SK-N-SH (cell line): ENCODE measurements at regions not wholly inside any gene's neighbourhood (a gene's known extent, or its start where the extent isn't known, plus 50 kb on each side); places are given as distances from the start of the nearest gene placed in this dataset.

Source experiments
- CTCF ChIA-PET: fragments of 300-600, 350-600 bp; formaldehyde crosslinking; extraction: SDS; loops from one replicate; lab custom pipeline; 2021; lab: Yijun Ruan, JAX
- POLR2A ChIA-PET: fragments of 350-600 bp; sonication (Branson Sonifier 250); formaldehyde crosslinking; extraction: SDS; loops from one replicate; lab custom pipeline; 2020; ENCODE audit warnings: antibody characterized with exemption, inconsistent platforms; lab: Yijun Ruan, JAX
- DNase-seq: peaks from one replicate; pipeline ENCODE4 v3.0.0; 2012
- H2AFZ ChIP-seq: fragments of 200-600 bp; sonication (generic); 2 replicates; pipeline ENCODE4 v1.8.1; 2016; ENCODE audit warnings: antibody characterized with exemption, mild to moderate bottlenecking, low read depth
- H3F3A ChIP-seq: fragments of 200-600 bp; sonication (generic); replicated peaks from 2 replicates; pipeline ENCODE3; 2016; ENCODE audit warnings: antibody characterized with exemption, mild to moderate bottlenecking; ENCODE audit not compliant: insufficient read depth
- H3K27ac ChIP-seq, 2 experiments: fragments of 200-500 bp in 1 of 2; fragments of 200-600 bp in 1 of 2; sonication (Bioruptor generic) in 1 of 2; sonication (generic), shearing (Covaris generic) in 1 of 2; 2 replicates each; pipeline versions ENCODE4 v1.5.1 to v1.6.1; 2014 to 2016; ENCODE audit warnings: low read depth in 2 of 2, inconsistent platforms in 1 of 2, low read length in 1 of 2, mild to moderate bottlenecking in 1 of 2, mixed read lengths in 1 of 2
- H3K27me3 ChIP-seq: fragments of 200-600 bp; sonication (generic), shearing (Covaris generic); 2 replicates; pipeline ENCODE4 v1.6.1; 2016; ENCODE audit warnings: mixed run types; ENCODE audit not compliant: insufficient read depth
- H3K36me3 ChIP-seq, 2 experiments: fragments of 200-500 bp in 1 of 2; fragments of 200-600 bp in 1 of 2; sonication (Bioruptor generic) in 1 of 2; sonication (generic) in 1 of 2; replicated peaks in 1 of 2; 2 replicates each; pipeline versions ENCODE3 to v1.5.1; 2014 to 2016; ENCODE audit warnings: low read length in 1 of 2, mild to moderate bottlenecking in 1 of 2; ENCODE audit not compliant: insufficient read depth in 2 of 2, control insufficient read depth in 1 of 2
- H3K4me1 ChIP-seq, 2 experiments: fragments of 200-500 bp in 1 of 2; fragments of 200-600 bp in 1 of 2; sonication (Bioruptor generic) in 1 of 2; sonication (generic), shearing (Covaris generic) in 1 of 2; 2 replicates each; pipeline versions ENCODE4 v1.5.1 to v1.6.1; 2014 to 2016; ENCODE audit warnings: low read depth in 1 of 2, low read length in 1 of 2, mixed run types in 1 of 2; ENCODE audit not compliant: insufficient read depth in 2 of 2, control insufficient read depth in 1 of 2
- H3K4me2 ChIP-seq: fragments of 200-600 bp; sonication (generic), shearing (Covaris generic); 2 replicates; pipeline ENCODE4 v1.6.1; 2017; ENCODE audit warnings: mixed run types
- H3K4me3 ChIP-seq, 2 experiments: fragments of 200-500 bp in 1 of 2; fragments of 200-600 bp in 1 of 2; sonication (Bioruptor generic) in 1 of 2; sonication (generic), shearing (Covaris generic) in 1 of 2; 2 replicates each; pipeline versions ENCODE4 v1.5.1 to v1.8.1; 2014 to 2016; ENCODE audit warnings: low read depth in 2 of 2, inconsistent platforms in 1 of 2, low read length in 1 of 2, mild to moderate bottlenecking in 1 of 2, mixed read lengths in 1 of 2, moderate library complexity in 1 of 2
- H3K79me2 ChIP-seq: fragments of 200-600 bp; sonication (generic); 2 replicates; pipeline ENCODE4 v1.8.1; 2017; ENCODE audit warnings: mild to moderate bottlenecking; ENCODE audit not compliant: insufficient read depth
- H3K9ac ChIP-seq: fragments of 200-600 bp; sonication (generic); 2 replicates; pipeline ENCODE4 v1.6.1; 2017; ENCODE audit warnings: mixed run types
- H3K9me2 ChIP-seq: fragments of 200-600 bp; sonication (generic); 2 replicates; pipeline ENCODE4 v1.6.1; 2017; ENCODE audit warnings: mixed run types
- H3K9me3 ChIP-seq: fragments of 200-600 bp; sonication (generic); 2 replicates; pipeline ENCODE4 v1.6.1; 2017; ENCODE audit warnings: mixed run types, mild to moderate bottlenecking, moderate library complexity
- H4K20me1 ChIP-seq: fragments of 200-600 bp; sonication (generic); 2 replicates; pipeline ENCODE4 v1.6.1; 2017; ENCODE audit warnings: mild to moderate bottlenecking, mixed run types; ENCODE audit not compliant: insufficient read depth
- CHD2 ChIP-seq: fragments of 150-350 bp; IDR thresholded peaks from 2 replicates; pipeline ENCODE4 v1.6.1; 2018; ENCODE audit warnings: low read length; ENCODE audit not compliant: partially characterized antibody
- EZH2phosphoT487 ChIP-seq: fragments of 200-600 bp; sonication (generic); IDR thresholded peaks from 2 replicates; pipeline ENCODE4 v1.6.1; 2017; ENCODE audit warnings: low read depth, mixed run types, mild to moderate bottlenecking, antibody characterized with exemption, moderate library complexity, borderline replicate concordance
- FOXJ3 ChIP-seq: sonication (generic); formaldehyde crosslinking; IDR thresholded peaks from 2 replicates; pipeline ENCODE4 v1.5.1; 2020; ENCODE audit warnings: mild to moderate bottlenecking, missing genetic modification reagents
- GATA2 ChIP-seq: sonication (generic); formaldehyde crosslinking; IDR thresholded peaks from 2 replicates; pipeline ENCODE4 v1.5.0; 2020; ENCODE audit warnings: mild to moderate bottlenecking, missing genetic modification reagents
- NRF1 ChIP-seq: IDR thresholded peaks from 2 replicates; pipeline ENCODE4 v1.6.1; 2012; ENCODE audit warnings: low read depth, mild to moderate bottlenecking, low read length
- POLR2AphosphoS5 ChIP-seq: IDR thresholded peaks from 2 replicates; pipeline ENCODE4 v1.6.1; 2012; ENCODE audit warnings: low read depth, low read length
- RAD21 ChIP-seq: IDR thresholded peaks from 2 replicates; pipeline ENCODE4 v1.6.1; 2012; ENCODE audit warnings: mild to moderate bottlenecking, low read length
- RCOR1 ChIP-seq: fragments of 150-350 bp; IDR thresholded peaks from 2 replicates; pipeline ENCODE4 v1.6.1; 2017; ENCODE audit warnings: antibody characterized with exemption, low read length
- RFX5 ChIP-seq: IDR thresholded peaks from 2 replicates; pipeline ENCODE4 v1.6.1; 2012; ENCODE audit warnings: mild to moderate bottlenecking, improper control_type of control experiment, low read length
- RXRA ChIP-seq: IDR thresholded peaks from 2 replicates; pipeline ENCODE4 v1.4.0; 2012; ENCODE audit warnings: low read depth, mild to moderate bottlenecking, borderline replicate concordance
- SMC3 ChIP-seq: IDR thresholded peaks from 2 replicates; pipeline ENCODE4 v1.6.1; 2012; ENCODE audit warnings: low read depth, low read length, improper control_type of control experiment
- ZBTB33 ChIP-seq: IDR thresholded peaks from 2 replicates; pipeline ENCODE4 v1.4.0; 2012; ENCODE audit warnings: low read depth, borderline replicate concordance
- WGBS: methylation state at CpG from one replicate; pipeline ENCODE4 v1.1.6; 2017; ENCODE audit warnings: low lambda C conversion rate; 5-methylcytosine and 5-hydroxymethylcytosine counted together
- TF ChIP-seq, protein P1 (sequence below): fragments of 150-350 bp; IDR thresholded peaks from 2 replicates; pipeline ENCODE4 v1.6.1; 2016; ENCODE audit warnings: mild to moderate bottlenecking, low read depth, low read length

DNA sequence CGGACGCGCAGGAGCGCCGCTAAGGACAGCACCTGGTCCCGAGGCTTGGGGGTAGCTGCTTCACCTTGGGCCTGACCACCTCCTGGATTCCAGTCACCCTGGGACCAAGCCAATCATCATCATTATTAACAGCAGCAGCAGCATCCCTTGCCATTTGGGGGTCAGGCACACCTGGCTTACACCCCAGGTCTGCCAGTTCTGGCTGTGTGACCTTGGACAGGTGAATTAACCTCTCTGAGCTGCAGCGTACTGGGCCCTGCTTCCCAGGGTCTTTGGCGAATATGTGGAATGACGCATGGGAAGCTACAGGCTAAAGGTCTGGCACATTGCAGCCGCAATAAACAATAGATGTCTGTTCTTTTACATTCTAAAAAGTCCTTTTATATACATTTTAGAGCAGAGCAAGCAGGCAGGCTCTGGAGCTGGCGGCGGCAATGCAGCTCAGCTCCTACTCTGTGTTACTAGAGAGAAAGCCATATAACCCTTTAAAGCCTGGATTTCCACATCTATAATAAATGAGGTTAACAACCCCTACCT lies 97.8 kb upstream of the CPLX2 start:
- H3K79me2 ChIP-seq, result no peaks in the 10 kb centered on the region
- no peaks in the 10 kb centered on the region for H3K27me3 ChIP-seq
- DNase-seq, result no peak
- no peak overlapping the region for H3K4me2 ChIP-seq
- H3K9me2 ChIP-seq, result no peaks in the 10 kb centered on the region
- no peaks in the 10 kb centered on the region for H4K20me1 ChIP-seq
- no peak overlapping the region for H3K9ac ChIP-seq
- CTCF ChIA-PET, result interaction anchor here (1.4 to 3.5 kb wide), 2 partner anchors 44 to 94 kb away, joined by 3 to 11 read pairs; no protein-coding TSS in a partner anchor
- no peaks in the 10 kb centered on the region for H3F3A ChIP-seq
- no peaks in the 10 kb centered on the region; a peak in 1 of 4 replicates for H3K4me1 ChIP-seq
- no peaks in the 10 kb centered on the region for H3K9me3 ChIP-seq
- no peaks in the 10 kb centered on the region for H3K36me3 ChIP-seq
- TF ChIP-seq FOXJ3 (CRISPR knock-in tag) (no peak), ZBTB33 (no peak), EZH2phosphoT487 (no peak), CHD2 (no peak), RCOR1 (no peak), SMC3 (no peak), GATA2 (no peak), POLR2AphosphoS5 (no peak), RFX5 (no peak), RXRA (no peak), NRF1 (no peak)
- TF ChIP-seq, protein P1, sequence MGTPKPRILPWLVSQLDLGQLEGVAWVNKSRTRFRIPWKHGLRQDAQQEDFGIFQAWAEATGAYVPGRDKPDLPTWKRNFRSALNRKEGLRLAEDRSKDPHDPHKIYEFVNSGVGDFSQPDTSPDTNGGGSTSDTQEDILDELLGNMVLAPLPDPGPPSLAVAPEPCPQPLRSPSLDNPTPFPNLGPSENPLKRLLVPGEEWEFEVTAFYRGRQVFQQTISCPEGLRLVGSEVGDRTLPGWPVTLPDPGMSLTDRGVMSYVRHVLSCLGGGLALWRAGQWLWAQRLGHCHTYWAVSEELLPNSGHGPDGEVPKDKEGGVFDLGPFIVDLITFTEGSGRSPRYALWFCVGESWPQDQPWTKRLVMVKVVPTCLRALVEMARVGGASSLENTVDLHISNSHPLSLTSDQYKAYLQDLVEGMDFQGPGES, result no peak
- TF ChIP-seq, all 33 proteins: peak for 0
- Histone ChIP-seq H3K4me3 (no peak overlapping the region), H2AFZ (no peak overlapping the region), H3K27ac (no peak overlapping the region)
- POLR2A ChIA-PET, result no interaction called here
- 82% methylated on average over 12 of the region's 12 CpGs for WGBS

- no peaks in the 10 kb centered on the region for H3K36me3 ChIP-seq
- H3K4me2 ChIP-seq, result no peak overlapping the region
- no peak for DNase-seq
- no peaks in the 10 kb centered on the region for H3K27me3 ChIP-seq
- CTCF ChIA-PET, result interaction anchor here (0.9 to 3.5 kb wide), 2 partner anchors 30 to 45 kb away, joined by 3 to 11 read pairs; no protein-coding TSS in a partner anchor
- peaks cover 0 to 4% of the 10 kb centered on the region in 2 experiments; a peak in 2 of 4 replicates for H3K4me1 ChIP-seq
- no peak overlapping the region for H2AFZ ChIP-seq
- no peak overlapping the region for H3K4me3 ChIP-seq
- no peak for TF ChIP-seq RAD21
- TF ChIP-seq, all 33 proteins: peak for 0
- POLR2A ChIA-PET, result no interaction called here
- Histone ChIP-seq H3K27ac (no peak overlapping the region), H4K20me1 (no peaks in the 10 kb centered on the region), H3K9me2 (no peaks in the 10 kb centered on the region), H3K79me2 (no peaks in the 10 kb centered on the region), H3K9me3 (no peaks in the 10 kb centered on the region), H3K9ac (no peak overlapping the region), H3F3A (no peaks in the 10 kb centered on the region)
- WGBS, result 68% methylated on average over 7 of the region's 7 CpGs
These were observed 96.0 kb upstream of the CPLX2 start for GRCh38 chr5:175775416-175775815.
